Upper lobe of left lung (tissue), 4 donors: ENCODE measurements at regions not wholly inside any gene's neighbourhood (a gene's known extent, or its start where the extent isn't known, plus 50 kb on each side); places are given as distances from the start of the nearest gene placed in this dataset.

Source experiments
- POLR2AphosphoS5 ChIP-seq, 2 donors: sonication (generic); formaldehyde crosslinking; IDR thresholded peaks; one replicate each; pipeline ENCODE4 v1.5.1; 2017; ENCODE audit warnings: antibody characterized with exemption in 2 of 2
- TF ChIP-seq, protein P1 (sequence below), 6 experiments: fragments of 450-650 bp in 4 of 6; fragments of 200-600 bp in 2 of 6; sonication (generic) in 2 of 6; IDR thresholded peaks; one replicate each; pipeline ENCODE4 v1.5.1; 2016 to 2019; ENCODE audit warnings: antibody characterized with exemption in 6 of 6

GRCh38 chr4:132125131-132125530 is 1024.0 kb upstream of the PCDH10 start:
- TF ChIP-seq, protein P1, sequence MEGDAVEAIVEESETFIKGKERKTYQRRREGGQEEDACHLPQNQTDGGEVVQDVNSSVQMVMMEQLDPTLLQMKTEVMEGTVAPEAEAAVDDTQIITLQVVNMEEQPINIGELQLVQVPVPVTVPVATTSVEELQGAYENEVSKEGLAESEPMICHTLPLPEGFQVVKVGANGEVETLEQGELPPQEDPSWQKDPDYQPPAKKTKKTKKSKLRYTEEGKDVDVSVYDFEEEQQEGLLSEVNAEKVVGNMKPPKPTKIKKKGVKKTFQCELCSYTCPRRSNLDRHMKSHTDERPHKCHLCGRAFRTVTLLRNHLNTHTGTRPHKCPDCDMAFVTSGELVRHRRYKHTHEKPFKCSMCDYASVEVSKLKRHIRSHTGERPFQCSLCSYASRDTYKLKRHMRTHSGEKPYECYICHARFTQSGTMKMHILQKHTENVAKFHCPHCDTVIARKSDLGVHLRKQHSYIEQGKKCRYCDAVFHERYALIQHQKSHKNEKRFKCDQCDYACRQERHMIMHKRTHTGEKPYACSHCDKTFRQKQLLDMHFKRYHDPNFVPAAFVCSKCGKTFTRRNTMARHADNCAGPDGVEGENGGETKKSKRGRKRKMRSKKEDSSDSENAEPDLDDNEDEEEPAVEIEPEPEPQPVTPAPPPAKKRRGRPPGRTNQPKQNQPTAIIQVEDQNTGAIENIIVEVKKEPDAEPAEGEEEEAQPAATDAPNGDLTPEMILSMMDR (IDR thresholded peaks at IDR 0.05): no peak
- no peak for TF ChIP-seq POLR2AphosphoS5 (IDR thresholded peaks at IDR 0.05)
